Fibroblast of pulmonary artery (primary cell): ENCODE measurements at regions not wholly inside any gene's neighbourhood (a gene's known extent, or its start where the extent isn't known, plus 50 kb on each side); places are given as distances from the start of the nearest gene placed in this dataset.

Experiments
- DNase-seq: peaks from one replicate; pipeline ENCODE4 v3.0.0-alpha.2; 2010; ENCODE audit warnings: low read depth
- H3K4me3 ChIP-seq: replicated peaks from 2 replicates; pipeline ENCODE4 v1.5.1; 2011; ENCODE audit warnings: low read depth, mild to moderate bottlenecking, control low read depth, low read length, moderate library complexity
- TF ChIP-seq, protein P1 (sequence below): IDR thresholded peaks from 2 replicates; pipeline ENCODE4 v1.5.1; 2011; ENCODE audit warnings: mild to moderate bottlenecking, control low read depth, low read length, inconsistent platforms; ENCODE audit errors: missing control alignments

DNA sequence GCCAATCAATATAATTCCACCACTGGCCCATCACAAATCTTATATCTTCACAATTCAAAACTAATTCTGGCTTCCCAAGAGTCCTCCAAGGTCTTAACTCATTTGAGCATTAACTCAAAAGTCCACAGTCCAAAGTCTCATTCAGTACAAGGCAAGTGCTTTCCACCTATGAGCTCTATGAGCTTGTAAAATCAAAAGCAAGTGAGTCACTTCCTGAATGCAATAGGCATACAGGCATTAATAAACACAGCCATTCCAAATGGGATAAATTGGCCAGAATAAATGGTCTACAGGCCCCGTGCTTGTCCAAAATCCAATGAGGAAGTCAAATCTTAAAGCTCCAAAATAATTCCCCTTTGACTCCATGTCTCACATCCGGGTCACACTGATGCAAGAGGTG, 479.1 kb downstream of the KDM5D start:
- H3K4me3 ChIP-seq: no peak overlapping the region
- TF ChIP-seq, protein P1, sequence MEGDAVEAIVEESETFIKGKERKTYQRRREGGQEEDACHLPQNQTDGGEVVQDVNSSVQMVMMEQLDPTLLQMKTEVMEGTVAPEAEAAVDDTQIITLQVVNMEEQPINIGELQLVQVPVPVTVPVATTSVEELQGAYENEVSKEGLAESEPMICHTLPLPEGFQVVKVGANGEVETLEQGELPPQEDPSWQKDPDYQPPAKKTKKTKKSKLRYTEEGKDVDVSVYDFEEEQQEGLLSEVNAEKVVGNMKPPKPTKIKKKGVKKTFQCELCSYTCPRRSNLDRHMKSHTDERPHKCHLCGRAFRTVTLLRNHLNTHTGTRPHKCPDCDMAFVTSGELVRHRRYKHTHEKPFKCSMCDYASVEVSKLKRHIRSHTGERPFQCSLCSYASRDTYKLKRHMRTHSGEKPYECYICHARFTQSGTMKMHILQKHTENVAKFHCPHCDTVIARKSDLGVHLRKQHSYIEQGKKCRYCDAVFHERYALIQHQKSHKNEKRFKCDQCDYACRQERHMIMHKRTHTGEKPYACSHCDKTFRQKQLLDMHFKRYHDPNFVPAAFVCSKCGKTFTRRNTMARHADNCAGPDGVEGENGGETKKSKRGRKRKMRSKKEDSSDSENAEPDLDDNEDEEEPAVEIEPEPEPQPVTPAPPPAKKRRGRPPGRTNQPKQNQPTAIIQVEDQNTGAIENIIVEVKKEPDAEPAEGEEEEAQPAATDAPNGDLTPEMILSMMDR: no peak
- no peak for DNase-seq

DNA sequence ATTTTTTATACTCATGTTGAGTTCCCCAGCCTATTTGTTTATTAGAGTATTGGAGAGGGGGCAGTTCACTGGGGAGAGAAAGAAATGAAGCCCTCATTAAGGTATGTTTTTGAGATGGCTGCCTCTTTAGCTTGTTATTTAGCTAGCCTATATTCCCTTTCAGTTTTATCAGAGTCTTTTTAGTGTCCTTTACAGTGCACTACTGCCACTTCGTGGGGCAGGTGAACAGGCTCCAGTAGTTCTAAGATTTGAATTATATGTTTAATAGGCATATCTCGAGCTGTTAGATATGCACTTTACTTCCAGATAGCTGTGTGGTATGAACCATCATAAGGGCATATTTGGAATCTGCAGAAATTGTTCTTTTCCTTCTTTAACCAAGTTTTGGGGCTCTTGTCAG, 482.2 kb downstream of the KDM5D start:
- no peak overlapping the region for H3K4me3 ChIP-seq
- TF ChIP-seq, protein P1: no peak
- no peak for DNase-seq

DNA sequence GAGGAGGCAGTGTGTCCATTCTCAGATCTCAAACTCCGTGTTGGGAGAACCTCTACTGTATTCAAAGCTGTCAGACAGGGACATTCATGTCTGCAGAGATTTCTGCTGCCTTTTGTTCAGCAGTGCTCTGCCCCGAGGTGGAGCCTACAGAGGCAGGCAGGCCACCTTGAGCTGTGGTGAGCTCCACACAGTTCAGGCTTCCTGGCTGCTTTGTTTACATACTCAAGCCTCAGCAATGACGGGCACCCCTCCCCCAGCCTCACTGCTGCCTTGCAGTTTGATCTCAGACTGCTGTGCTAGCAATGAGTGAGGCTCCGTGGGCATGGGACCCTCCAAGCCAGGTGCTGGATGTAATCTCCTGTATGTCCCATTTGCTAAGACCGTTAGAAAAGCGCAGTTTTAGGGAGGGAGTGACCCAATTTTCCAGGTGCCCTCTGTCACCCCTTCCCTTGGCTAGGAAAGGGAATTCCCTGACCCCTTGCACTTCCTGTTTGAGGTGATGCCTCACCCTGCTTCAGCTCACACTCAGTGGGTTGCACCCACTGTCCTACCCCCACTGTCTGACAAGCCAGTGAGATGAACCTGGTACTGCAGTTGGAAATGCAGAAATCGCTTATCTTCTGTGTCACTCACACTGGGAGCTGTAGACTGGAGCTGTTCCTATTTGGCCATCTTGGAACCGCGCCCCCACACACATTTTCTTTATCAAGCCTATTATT, 458.9 kb upstream of the HSFY2 start:
- DNase-seq: no peak
- H3K4me3 ChIP-seq: no peak overlapping the region
- TF ChIP-seq, protein P1: no peak

DNA sequence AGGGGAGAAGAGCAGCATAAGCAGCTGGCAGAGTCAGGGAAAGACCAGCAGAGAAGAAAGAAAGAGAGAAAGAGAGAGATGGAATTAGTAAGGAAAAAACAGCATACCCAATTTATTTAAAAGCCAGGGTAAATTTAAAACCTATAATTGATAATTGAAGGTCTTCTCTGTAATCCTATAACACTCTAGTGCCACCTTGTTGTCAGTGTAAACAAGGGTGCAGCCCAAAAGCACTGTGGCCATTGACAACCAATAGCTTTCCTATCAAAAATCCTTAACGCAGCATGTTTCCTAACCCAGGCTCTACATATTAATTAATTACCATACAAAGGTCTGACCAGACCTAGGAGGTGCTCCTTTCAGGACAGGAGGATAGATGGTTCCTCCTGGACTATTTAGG, 447.2 kb upstream of the HSFY2 start:
- no peak overlapping the region for H3K4me3 ChIP-seq
- DNase-seq: no peak
- TF ChIP-seq, protein P1: no peak

DNA sequence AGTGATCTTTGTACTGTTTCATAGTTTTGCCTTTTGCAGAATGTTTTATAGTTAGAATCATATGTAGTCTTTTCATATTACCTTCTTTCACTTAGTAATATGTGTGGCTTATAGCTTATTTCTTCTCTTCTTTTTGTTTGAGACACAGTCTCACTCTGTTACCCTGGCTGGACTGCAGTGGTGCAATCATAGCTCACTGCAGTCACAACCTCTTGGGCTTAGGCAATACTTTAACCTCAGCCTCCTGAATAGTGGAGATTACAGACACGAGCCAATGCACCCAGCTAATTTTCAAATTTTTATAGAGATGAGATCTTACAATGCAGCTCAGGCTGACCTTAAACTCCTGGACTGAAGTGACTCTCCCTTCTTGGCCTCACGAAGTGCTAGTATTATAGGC, 435.4 kb upstream of the HSFY2 start:
- H3K4me3 ChIP-seq: no peak overlapping the region
- DNase-seq: no peak
- TF ChIP-seq, protein P1: no peak

DNA sequence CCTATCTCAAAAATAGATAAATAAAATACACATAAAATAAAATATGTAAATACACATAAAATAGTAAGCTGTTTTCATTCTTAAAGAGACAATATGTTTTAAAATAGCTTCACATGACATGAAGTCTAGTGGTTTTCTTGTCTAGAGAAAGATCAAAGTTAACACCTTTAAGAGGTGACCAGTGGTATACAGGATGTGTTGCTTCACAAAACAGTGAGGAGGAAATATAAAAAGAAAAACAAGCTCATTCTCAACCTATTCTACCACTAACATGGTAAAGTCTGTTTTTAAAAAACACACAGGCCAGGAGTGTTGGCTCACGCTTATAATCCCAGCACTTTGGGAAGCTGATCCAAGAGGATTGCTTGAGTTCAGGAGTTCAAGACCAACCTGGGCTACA, 433.5 kb upstream of the HSFY2 start:
- DNase-seq: no peak
- no peak overlapping the region for H3K4me3 ChIP-seq
- TF ChIP-seq, protein P1: no peak

DNA sequence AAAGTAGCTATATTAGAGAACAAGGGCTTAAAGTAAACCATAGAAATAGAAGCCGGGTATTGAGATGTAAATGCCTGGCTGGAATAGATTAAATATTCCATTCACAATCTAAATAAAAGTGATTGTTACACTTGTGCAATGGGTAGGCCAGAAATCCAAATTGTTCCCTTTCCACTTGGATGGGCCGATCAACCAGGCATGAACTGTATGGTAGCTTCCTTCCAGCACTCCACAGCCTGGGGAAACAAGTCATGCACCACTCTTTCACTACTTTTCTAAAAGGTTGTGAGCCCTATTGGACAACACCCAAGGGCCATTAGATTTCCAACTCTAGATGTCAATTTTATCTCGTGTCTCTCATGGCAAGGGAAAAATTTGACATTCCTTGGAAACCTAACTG, 407.3 kb upstream of the HSFY2 start:
- TF ChIP-seq, protein P1: no peak
- DNase-seq: no peak
- H3K4me3 ChIP-seq: no peak overlapping the region
